ENCODE measurements at regions not wholly inside any gene's neighbourhood (a gene's known extent, or its start where the extent isn't known, plus 50 kb on each side); places are given as distances from the start of the nearest gene placed in this dataset.

- no peak for TF ChIP-seq CTCF (IDR thresholded peaks at IDR 0.05)
- TF ChIP-seq EZH2 (IDR thresholded peaks at IDR 0.05; ENCODE audit: borderline replicate concordance, insufficient read depth, low read depth, low read length, poor library complexity, severe bottlenecking): no peak
These were observed 235.4 kb downstream of the CENPF start for GRCh38 chr1:214838351-214838750.
